NCI-H2196 treated with DMSO at 0.1 percent for 48 hours (cell line): ENCODE measurements at regions not wholly inside any gene's neighbourhood (a gene's known extent, or its start where the extent isn't known, plus 50 kb on each side); places are given as distances from the start of the nearest gene placed in this dataset.

Source experiments
- DNase-seq: peaks from one replicate; lab custom pipeline; 2025; ENCODE audit not compliant: unreplicated experiment; lab: John Stamatoyannopoulos, UW

- DNase-seq, result no peak
Measured at GRCh38 chr2:239905884-239906654, 119.1 kb downstream of the NDUFA10 start.

- DNase-seq, result no peak
Measured at GRCh38 chr2:239905306-239905705, 119.8 kb downstream of the NDUFA10 start.

- DNase-seq, result no peak
Measured at GRCh38 chr2:239904496-239904895, 120.6 kb downstream of the NDUFA10 start.

GRCh38 chr2:239903803-239904202, 121.3 kb downstream of the NDUFA10 start:
- no peak for DNase-seq

GRCh38 chr2:239903210-239903609, 121.9 kb downstream of the NDUFA10 start:
- no peak for DNase-seq

GRCh38 chr2:239902749-239903201, 122.4 kb downstream of the NDUFA10 start:
- DNase-seq, result no peak

GRCh38 chr2:239898292-239898925, 126.7 kb downstream of the NDUFA10 start:
- DNase-seq, result no peak

- no peak for DNase-seq
Measured at GRCh38 chr2:239897596-239898235, 127.4 kb downstream of the NDUFA10 start.

GRCh38 chr2:239896075-239896474, 129.1 kb downstream of the NDUFA10 start:
- DNase-seq, result no peak

GRCh38 chr2:239895669-239896068, 129.5 kb downstream of the NDUFA10 start:
- no peak for DNase-seq

GRCh38 chr2:239895116-239895515, 130.0 kb downstream of the NDUFA10 start:
- no peak for DNase-seq

- no peak for DNase-seq
Measured at GRCh38 chr2:239894276-239894675, 130.9 kb downstream of the NDUFA10 start.

- DNase-seq, result no peak
Measured at GRCh38 chr2:239893236-239893515, 132.0 kb downstream of the NDUFA10 start.

- DNase-seq, result no peak
Measured at GRCh38 chr2:239892441-239893235, 132.5 kb downstream of the NDUFA10 start.

GRCh38 chr2:239891698-239892097, 133.4 kb downstream of the NDUFA10 start:
- DNase-seq, result no peak

GRCh38 chr2:239890206-239890746, 134.9 kb downstream of the NDUFA10 start:
- DNase-seq, result no peak

GRCh38 chr2:239889641-239890121, 135.5 kb downstream of the NDUFA10 start:
- DNase-seq, result no peak

GRCh38 chr2:239887604-239888003, 137.5 kb downstream of the NDUFA10 start:
- DNase-seq, result no peak

GRCh38 chr2:239886781-239887180, 138.4 kb downstream of the NDUFA10 start:
- no peak for DNase-seq

GRCh38 chr2:239884875-239885274, 140.3 kb downstream of the NDUFA10 start:
- no peak for DNase-seq

- DNase-seq, result no peak
Measured at GRCh38 chr2:239884051-239884405, 141.1 kb downstream of the NDUFA10 start.
